Vagina (tissue), 2 donors: ENCODE measurements at regions not wholly inside any gene's neighbourhood (a gene's known extent, or its start where the extent isn't known, plus 50 kb on each side); places are given as distances from the start of the nearest gene placed in this dataset.

Experiments used
- CTCF ChIP-seq, 3 experiments: fragments of 450-650 bp in 2 of 3; fragments of 200-600 bp in 1 of 3; sonication (generic) in 1 of 3; IDR thresholded peaks; one replicate each; pipeline ENCODE4 v1.5.1; 2017 to 2019; ENCODE audit warnings: antibody characterized with exemption in 3 of 3, mild to moderate bottlenecking in 2 of 3, moderate library complexity in 2 of 3
- POLR2A ChIP-seq, 2 donors: fragments of 450-650 bp; IDR thresholded peaks; one replicate each; pipeline ENCODE4 v1.6.1; 2017; ENCODE audit warnings: antibody characterized with exemption in 2 of 2, mild to moderate bottlenecking in 2 of 2, moderate library complexity in 2 of 2

GRCh38 chr13:111911121-111911720 lies 155.7 kb upstream of the SOX1 start:
- TF ChIP-seq CTCF (IDR thresholded peaks at IDR 0.05) (no peak), POLR2A (IDR thresholded peaks at IDR 0.05) (no peak)
